Ureter (tissue), 1 donor: ENCODE measurements at regions not wholly inside any gene's neighbourhood (a gene's known extent, or its start where the extent isn't known, plus 50 kb on each side); places are given as distances from the start of the nearest gene placed in this dataset.
"Not testable (repeated sequence)": the region's sequence is repeated elsewhere in the genome, so short reads cannot be mapped to it uniquely, and the experiment has no call there.

ENCODE experiments used
- DNase-seq: peaks from one replicate; pipeline ENCODE4 v3.0.0-alpha.2; 2020; ENCODE audit warnings: low spot score
- donor health status: DM: yes; HTN: yes; CAD: no.

DNA sequence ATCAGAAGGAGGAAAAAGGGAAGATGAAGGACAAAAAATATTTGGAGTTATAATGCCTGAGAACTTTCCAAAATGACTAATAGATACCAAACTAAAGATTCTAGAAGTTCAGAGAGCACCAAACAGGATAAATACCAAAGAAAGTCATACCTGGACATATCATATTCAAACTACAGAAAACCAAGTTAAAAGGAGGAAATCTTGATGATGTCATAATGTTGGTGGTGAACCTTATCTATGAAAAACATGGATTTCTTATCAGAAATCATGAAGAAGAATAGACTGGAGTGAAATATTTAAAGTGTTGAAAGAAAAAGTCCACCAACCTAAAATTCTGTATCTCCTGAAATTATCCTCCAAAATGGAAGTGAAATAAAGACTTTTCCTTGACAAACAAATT, 389.2 kb downstream of the JRKL start:
- DNase-seq: no peak

GRCh38 chr11:96781082-96781481, 391.3 kb downstream of the JRKL start:
- DNase-seq: no peak

GRCh38 chr11:96782632-96783031, 392.8 kb downstream of the JRKL start:
- DNase-seq: no peak

GRCh38 chr11:96783311-96783710, 393.5 kb downstream of the JRKL start:
- no peak for DNase-seq

- DNase-seq: no peak
These were observed 395.3 kb downstream of the JRKL start for GRCh38 chr11:96785073-96785472.

- no peak for DNase-seq
These were observed 404.3 kb downstream of the JRKL start for GRCh38 chr11:96794152-96794551.

DNA sequence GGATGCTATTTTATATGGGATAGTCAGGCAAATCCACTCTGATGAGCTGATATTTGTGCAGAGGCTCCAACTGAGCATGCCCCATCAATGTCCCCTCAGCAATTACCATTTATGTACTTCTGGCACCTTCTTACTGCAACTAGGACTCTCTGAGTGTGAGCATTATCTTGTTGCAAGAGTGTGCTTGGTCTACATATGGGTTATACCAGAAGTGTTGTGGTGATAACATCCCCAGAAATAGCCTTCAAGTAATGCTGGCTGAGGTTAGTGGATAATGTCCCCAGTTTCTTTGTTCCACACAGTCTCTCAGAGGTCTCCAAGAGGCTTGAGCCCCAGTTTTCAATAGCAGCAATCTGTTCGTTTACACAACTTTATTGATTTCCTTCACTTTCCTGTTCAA, 408.6 kb downstream of the JRKL start:
- DNase-seq: no peak

DNA sequence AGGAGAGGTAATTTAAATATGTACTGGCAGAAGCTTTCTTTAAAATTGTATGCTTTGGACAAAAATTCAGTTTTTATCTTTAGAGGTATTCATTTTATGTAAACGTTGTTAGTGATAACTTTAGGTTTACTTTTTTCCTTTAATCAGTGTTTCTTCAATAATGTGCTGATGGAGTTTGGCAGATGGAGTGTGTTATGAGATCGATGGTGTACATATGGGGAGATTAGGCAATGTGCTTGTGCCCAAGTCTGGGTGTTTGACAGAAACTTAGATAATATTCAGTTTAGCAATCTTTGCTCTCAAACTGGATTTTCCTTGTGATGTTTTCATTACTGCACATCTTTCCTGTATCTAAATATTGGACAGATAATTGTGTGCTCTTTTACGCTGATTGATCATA, 425.4 kb downstream of the JRKL start:
- no peak for DNase-seq

DNA sequence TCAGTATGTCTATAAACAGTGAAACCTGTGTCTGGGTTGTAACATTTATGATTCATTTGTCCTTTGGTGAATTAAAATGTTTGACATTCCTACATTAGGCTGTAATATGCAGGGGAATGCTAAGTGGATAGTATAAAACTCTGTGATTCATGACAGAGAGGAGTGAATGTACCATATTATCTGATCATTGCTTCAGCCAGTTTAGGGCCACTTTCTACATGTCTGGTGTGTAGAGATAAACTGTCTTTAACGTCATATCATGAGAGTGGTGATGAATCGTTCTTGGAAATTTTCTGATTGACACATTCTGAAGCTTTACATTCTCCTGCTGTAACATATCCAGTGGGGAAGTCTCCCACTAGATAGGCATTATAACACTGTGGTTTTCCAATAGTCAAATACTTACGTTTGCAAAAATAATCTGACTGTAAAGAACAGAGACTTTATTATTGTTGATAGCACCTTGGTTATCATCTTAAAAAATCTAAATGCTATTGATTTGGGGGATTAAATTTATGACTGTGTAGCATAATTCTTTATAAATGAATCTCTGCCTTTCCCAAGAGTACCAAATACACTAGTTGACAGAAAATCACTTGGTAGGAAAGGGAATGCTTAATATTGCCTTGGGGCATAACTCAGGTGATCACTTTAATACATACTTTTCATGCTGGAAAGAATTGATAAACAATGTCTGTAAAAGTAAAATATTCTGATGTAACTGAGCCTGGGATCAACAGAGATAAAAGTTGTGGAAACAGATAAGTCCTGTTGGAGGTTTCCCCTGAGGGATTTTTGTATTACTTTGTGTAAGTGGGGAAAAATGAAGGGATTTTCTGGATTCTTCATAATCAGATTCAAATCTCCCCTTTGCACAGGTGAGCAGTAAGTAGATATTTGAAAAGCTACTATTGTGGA, 427.9 kb downstream of the JRKL start:
- DNase-seq: no peak

- DNase-seq: no peak
These were observed 437.4 kb downstream of the JRKL start for GRCh38 chr11:96827164-96827563.

- DNase-seq: no peak
These were observed 452.0 kb downstream of the JRKL start for GRCh38 chr11:96841792-96842191.

- no peak for DNase-seq
These were observed 452.9 kb downstream of the JRKL start for GRCh38 chr11:96842731-96843130.

DNA sequence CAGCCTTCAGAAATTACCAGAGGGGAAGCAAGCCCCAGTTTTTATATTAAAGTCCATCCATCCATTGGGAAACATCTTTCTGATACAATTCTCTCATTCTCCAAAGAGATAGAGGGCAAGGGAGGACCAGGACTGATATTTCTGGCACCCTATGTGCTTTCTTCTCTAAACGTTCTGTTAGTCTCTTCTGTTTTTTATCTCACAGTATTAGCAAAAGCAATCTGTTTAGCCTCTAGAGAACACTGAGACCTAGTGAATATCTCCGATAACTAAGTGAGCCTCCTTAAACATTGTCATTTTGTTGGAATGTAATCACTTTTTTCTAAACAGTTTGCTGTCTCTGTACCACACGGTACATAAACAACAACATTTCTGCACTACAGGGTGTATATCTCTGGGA, 464.6 kb downstream of the JRKL start:
- no peak for DNase-seq

- DNase-seq: not testable (repeated sequence)
These were observed 471.9 kb downstream of the JRKL start for GRCh38 chr11:96861722-96862121.

DNA sequence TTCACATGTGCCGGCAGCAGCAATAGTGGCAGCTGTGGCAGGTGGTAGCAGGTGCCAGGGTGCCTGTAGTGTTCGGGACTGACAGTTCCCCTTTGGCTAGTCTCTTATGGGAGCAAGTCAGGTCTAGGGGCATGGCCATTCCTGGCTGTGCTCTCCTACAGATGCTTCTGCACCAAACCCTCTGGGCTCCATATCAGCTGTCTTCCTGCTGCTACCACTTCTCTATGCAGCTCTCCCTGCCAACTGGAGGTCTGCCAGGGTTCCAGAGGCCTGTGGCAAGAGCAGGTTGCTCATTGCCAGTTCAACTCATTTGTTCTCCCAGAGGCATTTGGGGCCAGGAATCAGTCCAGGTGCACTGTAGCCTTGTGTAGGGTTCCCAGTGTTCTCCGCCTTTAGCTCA, 473.7 kb downstream of the JRKL start:
- DNase-seq: no peak

GRCh38 chr11:96865020-96865419, 475.2 kb downstream of the JRKL start:
- DNase-seq: no peak

DNA sequence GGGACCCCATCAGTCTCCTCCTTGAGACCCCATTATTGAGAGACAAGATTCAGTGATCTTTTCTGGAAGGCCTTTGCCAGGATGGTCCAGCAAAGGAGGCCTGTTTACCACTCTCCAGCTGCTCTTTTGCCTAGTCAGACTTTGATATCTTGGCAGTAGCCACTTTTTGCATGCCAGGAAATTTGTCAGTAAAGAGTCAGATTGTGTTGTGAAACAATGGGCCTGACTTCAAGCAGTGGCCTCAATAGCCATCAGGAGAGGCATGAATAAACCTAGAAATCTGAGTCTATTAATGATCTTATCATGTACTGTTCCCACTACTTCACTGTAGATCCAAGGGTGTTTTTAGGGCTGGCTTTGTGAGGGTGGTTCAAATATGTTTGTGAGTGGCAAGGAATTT, 479.4 kb downstream of the JRKL start:
- DNase-seq: no peak

GRCh38 chr11:96875712-96876111, 485.9 kb downstream of the JRKL start:
- DNase-seq: no peak

DNA sequence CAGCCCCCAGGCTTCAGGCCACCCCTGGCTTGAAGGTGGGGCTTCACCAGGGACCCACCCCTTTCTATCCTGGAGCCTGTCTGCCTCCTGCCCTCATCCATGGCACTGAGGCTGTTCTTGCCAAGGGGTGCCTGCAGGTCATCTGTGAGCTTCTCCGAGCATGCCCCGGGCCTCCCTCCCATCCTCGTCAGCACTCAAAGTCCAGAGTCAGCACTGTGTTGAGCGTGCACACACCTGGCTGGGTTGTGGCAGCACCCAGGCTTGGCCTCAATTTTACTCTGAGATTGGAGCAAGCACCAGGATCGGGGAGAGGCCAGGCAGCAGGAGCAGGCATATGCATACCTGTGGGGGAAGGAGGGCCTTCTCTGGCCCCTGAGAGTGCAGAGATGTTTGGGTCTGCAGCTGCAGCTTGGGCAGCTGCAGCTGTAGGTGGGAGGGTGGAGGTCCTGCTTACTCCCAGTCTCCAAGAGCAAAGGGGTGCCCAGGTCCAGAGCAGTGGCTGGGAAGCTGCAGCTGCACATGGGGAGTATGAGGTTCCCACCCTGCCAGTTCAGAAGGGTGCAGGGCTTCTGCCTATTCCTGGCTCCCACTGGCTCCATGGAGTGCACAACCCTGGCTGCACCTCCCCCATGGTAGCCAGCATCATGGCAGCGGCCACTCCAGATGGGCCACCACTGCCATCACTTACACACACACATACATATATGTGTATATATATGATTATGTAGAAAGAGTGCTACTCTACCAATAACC, 488.7 kb downstream of the JRKL start:
- no peak for DNase-seq

GRCh38 chr11:96882622-96883021, 492.8 kb downstream of the JRKL start:
- not testable (repeated sequence) for DNase-seq

- no peak for DNase-seq
These were observed 495.6 kb downstream of the JRKL start for GRCh38 chr11:96885405-96885804.

DNA sequence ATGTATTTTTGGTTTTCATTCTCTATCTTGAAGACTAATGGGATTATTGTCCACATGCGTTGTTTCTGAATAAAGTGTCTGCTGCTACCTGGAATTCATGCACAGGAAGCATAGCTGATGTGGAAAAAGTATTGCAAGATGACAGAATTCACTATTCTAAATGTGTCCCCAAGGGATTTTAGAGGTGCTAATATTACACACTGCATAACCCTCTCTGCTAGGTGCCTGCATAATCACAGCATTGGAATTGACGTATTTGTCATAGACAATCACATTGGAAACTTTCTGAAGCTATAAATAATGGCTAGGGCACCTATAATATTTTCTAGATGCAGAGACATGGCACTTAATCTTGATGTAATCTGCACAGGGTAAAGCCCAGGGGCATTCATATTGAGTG, 496.1 kb downstream of the JRKL start:
- DNase-seq: no peak

GRCh38 chr11:96893988-96894387, 504.2 kb downstream of the JRKL start:
- DNase-seq: no peak
